LoVo (cell line): ENCODE measurements at regions not wholly inside any gene's neighbourhood (a gene's known extent, or its start where the extent isn't known, plus 50 kb on each side); places are given as distances from the start of the nearest gene placed in this dataset.
A peak's percentile ranks its signal among the peaks of the same experiment; 100 is the strongest.
"Not testable (repeated sequence)": the region's sequence is repeated elsewhere in the genome, so short reads cannot be mapped to it uniquely, and the experiment has no call there.

Experiments used
- DNase-seq: peaks from one replicate; pipeline ENCODE4 v3.0.0-alpha.2; 2016; ENCODE audit warnings: low spot score

- no peak for DNase-seq
Measured at GRCh38 chr6:141877275-141877983, 255.3 kb upstream of the GJE1 start.

- peak; percentile 4 for DNase-seq
Measured at GRCh38 chr6:141874930-141875602, 257.7 kb upstream of the GJE1 start.

- DNase-seq = not testable (repeated sequence)
Measured at GRCh38 chr6:141869509-141869908, 263.2 kb upstream of the GJE1 start.

GRCh38 chr6:141867767-141868166, 265.0 kb upstream of the GJE1 start:
- no peak for DNase-seq

- no peak for DNase-seq
Measured at GRCh38 chr6:141866731-141867497, 265.8 kb upstream of the GJE1 start.

- DNase-seq = no peak
Measured at GRCh38 chr6:141851063-141851462, 281.7 kb upstream of the GJE1 start.

GRCh38 chr6:141848029-141848890, 284.5 kb upstream of the GJE1 start:
- no peak for DNase-seq

- no peak for DNase-seq
Measured at GRCh38 chr6:141846639-141847038, 286.1 kb upstream of the GJE1 start.

- no peak for DNase-seq
Measured at GRCh38 chr6:141843178-141843834, 289.4 kb upstream of the GJE1 start.

- no peak for DNase-seq
Measured at GRCh38 chr6:141833001-141833655, 299.6 kb upstream of the GJE1 start.

GRCh38 chr6:141830530-141830929, 302.2 kb upstream of the GJE1 start:
- no peak for DNase-seq

- no peak for DNase-seq
Measured at GRCh38 chr6:141829566-141830360, 303.0 kb upstream of the GJE1 start.

GRCh38 chr6:141824350-141824749, 308.4 kb upstream of the GJE1 start:
- peak; percentile 8 for DNase-seq

GRCh38 chr6:141815039-141815438, 317.7 kb upstream of the GJE1 start:
- DNase-seq = not testable (repeated sequence)

- no peak for DNase-seq
Measured at GRCh38 chr6:141809901-141810300, 322.8 kb upstream of the GJE1 start.

- no peak for DNase-seq
Measured at GRCh38 chr6:141808662-141809061, 324.1 kb upstream of the GJE1 start.

GRCh38 chr6:141800973-141801372, 331.8 kb upstream of the GJE1 start:
- not testable (repeated sequence) for DNase-seq

- no peak for DNase-seq
Measured at GRCh38 chr6:141790921-141791320, 341.8 kb upstream of the GJE1 start.

GRCh38 chr6:141788096-141788495, 344.6 kb upstream of the GJE1 start:
- DNase-seq = no peak

- no peak for DNase-seq
Measured at GRCh38 chr6:141783585-141783984, 349.1 kb upstream of the GJE1 start.
